ENCODE measurements at regions not wholly inside any gene's neighbourhood (a gene's known extent, or its start where the extent isn't known, plus 50 kb on each side); places are given as distances from the start of the nearest gene placed in this dataset.

DNA sequence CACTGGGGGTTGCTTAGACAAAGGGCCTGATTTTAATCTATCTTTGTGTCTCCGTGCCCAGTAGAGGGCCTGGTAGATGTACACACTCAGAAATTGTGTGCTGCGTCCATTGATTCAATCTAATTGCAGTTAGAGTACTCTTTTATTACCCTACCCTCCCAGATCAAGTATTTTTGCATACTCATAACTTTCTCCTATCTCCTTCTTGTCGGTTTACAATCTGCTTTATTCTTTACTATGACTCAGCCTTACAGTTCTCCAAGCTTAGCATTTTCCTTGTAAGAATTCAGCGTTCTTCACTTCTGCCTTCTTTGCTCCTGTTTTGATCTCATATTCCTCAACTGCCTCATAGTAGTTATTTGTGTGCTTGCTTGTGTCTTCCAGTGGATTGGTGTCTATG lies 124.5 kb upstream of the ARRDC4 start:
- no peak for DNase-seq (ENCODE audit: low read depth in 3 of 3, low spot score in 2 of 3)

DNA sequence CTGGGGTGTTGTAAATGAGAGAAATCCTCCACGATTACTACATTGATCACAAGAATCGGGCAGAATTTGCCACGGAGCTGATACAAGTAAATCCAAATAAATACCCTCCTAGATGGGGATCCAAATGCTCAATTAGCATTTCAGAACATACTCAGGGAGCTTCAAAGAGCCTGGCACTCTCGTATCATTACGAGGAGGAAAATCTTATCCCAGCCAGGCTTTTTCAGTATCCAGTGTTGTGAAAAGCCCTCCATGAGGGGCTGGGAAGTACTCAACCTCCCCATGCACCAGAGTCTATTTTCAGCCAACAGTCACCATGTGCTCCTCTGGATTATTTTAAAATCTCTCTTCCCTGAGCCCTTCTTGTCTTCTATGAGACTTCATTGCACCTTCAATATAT lies 122.6 kb upstream of the ARRDC4 start:
- no peak for DNase-seq (ENCODE audit: low read depth in 3 of 3, low spot score in 2 of 3)

DNA sequence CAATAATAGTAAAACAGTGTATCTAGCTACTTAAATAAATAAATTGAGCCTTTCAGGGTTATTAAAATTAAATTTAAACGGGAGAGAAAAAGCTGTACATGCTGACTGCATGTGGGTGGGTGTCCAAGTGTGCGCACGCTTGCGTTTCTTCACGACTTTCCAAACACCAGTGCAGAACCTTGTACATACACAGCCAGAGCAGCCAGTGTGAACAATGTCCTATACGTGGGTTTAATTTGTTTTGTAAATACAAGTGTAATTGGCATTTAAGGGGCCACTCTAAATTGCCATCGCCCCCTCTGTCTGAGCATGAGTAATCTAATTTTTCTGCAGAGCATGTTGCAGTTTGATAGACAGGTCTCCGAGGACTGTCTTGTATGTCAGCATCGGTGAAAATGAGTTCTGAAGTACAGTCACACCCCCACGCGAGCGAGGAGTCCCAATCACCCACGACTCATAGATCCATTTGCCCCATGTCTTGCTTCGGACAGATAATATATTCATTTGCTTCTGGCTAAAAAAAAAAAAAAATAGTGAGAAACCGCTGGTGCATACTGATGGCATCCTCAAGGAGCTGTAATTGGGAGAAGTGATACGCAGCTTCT lies 121.8 kb upstream of the ARRDC4 start:
- no peak for DNase-seq (ENCODE audit: low read depth in 3 of 3, low spot score in 2 of 3)

DNA sequence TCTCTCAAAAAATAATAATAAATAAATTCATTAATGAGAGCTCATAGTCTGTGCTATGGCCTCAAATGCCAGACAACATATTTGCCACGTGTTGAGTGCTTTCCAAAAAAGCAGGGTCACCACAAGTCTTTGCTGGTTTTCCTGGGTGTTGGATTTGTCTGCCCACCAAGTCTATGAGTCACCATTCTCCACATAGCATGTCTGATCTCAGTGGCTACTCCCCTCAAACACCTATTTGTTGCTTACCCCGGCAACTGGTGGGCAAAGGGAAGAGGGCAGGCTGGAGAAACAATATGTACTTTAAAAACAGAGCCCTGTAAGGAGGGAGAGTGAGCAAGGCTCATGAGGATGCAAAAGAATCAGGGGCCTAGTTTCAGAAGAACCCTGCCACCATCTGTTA lies 120.0 kb upstream of the ARRDC4 start:
- no peak for DNase-seq (ENCODE audit: low read depth in 3 of 3, low spot score in 2 of 3)

DNA sequence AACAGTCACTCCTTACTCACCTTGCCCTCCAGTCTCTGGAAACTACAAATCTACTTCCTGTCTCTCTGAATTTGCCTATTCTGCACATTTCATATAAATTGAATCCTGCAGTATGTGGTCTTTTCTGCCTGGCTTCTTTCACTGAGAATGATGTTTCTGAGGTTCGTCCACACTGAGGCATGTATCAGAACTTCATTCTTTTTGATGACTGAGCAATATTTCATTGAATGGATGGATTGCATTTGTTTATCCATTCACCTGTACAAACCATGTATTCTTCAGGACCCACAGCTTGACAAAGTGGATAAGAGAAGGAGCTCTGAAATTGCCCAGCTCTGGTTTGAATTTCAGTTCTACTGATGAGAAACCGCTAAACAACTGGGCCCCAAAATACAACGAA lies 118.9 kb upstream of the ARRDC4 start:
- DNase-seq (ENCODE audit: low read depth in 3 of 3, low spot score in 2 of 3), result no peak

DNA sequence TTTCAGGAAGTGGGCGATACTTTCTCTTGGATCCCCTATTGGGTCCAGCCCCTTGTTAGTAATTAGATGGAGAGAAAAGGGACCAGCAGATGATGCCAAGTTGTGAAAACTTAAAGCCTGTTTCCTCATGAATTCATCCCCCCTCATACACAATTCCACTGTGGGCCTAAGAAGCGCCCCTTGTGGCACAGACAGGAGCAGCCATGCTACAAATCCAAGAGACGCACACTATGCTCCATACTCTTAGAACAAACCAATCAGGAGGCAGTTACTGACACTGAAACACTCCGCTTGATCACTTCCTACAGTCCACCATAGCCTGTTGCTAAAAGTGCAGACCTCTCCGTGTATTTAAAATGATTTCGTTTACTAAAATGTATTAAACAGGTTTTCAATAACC lies 111.3 kb upstream of the ARRDC4 start:
- no peak for DNase-seq (ENCODE audit: low read depth in 3 of 3, low spot score in 2 of 3)

DNA sequence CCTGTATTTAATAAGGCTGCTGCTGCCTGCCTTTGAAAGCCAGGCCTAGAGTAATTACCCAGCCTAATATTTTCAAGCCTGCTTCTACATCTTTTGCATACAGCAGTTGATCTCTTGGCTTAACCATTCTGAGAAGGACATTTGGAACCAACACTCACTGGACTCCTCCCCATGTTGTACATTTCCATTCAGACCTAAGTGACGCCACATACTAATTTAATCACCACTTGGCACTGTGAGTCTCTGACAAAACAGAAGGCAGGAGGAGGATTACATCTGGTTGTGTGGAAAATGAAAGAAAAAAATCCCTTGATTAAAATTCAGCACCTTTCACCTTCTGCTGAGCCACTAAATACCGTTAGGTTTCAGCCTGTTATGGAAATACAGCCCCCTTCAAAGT lies 102.2 kb upstream of the ARRDC4 start:
- no peak for DNase-seq (ENCODE audit: low read depth in 3 of 3, low spot score in 2 of 3)

DNA sequence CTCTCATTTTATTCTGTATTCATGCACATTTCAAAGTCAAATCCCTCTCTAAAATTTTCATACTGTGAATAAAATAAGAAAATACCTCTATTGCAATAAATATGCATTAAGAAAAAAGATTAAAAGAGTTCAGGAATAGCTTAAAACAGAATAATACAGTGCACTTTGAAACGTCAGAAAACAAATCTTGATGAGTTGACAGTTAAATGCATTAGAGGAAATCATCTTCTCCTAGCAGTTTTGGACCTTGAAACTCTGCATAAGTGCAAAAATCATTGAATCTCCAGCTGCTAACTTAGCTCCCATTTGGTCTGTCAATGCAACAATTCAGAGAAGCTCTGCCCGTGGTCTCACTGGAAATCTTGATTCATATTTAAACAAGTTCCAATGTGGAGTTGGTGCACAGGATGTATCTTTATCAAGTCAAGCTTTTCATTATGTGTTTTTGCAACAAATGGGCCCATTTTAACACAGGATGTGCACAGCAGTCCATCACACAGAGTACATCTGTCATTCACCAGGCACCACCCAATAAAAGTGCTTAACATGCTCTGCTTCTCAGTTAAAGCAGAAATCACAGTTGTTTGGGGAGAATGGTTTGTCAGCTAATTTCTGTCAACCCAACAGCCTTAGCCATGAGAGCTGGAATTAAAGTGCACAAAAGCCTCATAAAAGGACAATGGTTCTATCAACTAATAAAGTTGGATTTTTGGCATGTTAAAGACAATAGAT lies 98.8 kb upstream of the ARRDC4 start:
- DNase-seq (ENCODE audit: low read depth in 3 of 3, low spot score in 2 of 3), result no peak

DNA sequence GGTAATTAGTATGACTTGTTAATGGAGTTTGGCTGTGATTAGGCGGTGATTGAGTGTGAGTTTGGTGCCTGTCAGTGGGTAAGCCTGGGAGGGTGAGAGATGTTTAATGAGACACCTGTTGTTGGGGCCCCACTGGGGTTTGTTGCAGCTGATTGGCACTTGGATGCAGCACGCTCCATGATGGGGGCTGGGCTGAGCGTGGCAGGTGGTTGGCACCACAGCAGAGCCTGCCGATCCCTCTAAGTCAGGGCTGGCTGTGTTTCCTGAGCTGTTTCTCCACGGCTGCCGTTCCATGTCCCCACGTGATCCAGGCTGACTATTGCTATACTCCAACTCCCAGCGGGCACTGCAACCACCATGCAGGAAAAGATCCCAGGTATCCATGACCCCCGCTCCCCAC lies 93.5 kb upstream of the ARRDC4 start:
- DNase-seq (ENCODE audit: low read depth in 3 of 3, low spot score in 2 of 3), result no peak

DNA sequence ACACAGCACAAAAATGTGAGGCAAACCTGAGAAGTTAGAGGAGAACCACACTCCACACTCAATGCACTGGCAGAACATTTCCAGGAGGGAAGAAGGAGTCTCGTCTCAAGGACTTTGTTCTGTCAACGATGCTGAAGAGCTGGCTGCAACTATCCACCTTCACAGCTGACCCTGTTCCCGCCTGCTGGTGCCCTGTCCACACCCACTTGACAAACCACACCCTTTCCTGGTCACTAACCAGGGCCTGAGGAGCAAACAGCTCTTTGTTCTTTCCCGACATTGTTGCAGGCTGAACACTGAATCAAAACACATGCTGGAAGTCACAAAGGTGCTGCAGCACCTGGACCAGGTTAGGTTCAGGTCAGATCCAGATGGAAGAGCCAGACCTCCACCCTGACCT lies 92.6 kb upstream of the ARRDC4 start:
- DNase-seq (ENCODE audit: low read depth in 3 of 3, low spot score in 2 of 3), result no peak

DNA sequence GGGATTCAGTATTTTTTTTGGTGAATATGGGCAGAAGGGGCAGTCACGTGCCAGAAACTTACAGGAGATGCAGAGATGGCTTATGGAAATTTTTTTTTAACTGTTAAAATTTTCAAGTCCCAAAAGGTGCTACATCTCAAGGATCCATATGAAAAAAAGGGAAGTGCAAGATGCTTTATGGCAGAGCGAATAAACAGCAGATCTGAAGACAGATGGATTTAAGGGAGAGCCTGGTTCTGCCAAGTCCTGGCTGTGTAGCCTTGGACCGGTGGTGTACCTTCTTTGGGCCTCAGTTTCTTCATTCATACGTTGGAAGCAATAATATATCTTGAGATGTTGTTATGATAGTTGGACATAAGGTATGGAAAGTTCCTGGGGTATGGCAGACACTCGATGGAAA lies 91.5 kb upstream of the ARRDC4 start:
- no peak for DNase-seq (ENCODE audit: low read depth in 3 of 3, low spot score in 2 of 3)

DNA sequence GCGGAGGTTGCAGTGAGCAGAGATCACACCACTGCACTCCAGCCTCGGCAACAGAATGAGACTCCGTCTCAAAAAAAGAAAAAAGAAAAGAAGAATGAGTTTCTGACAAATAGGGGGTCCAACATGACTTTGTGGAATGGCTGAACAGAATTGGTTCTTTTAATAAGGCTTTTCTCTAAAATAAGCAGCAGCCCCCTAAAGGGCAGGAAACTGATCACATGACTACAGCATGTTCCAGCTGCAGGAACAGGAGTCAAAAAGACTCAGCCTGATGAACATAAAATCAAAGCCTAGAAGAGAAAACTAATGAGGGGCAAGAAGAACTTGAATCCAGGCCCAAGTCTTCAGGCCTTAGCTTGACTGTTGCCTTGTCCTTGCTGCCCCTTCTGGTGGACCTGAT lies 89.7 kb upstream of the ARRDC4 start:
- DNase-seq (ENCODE audit: low read depth in 3 of 3, low spot score in 2 of 3), result no peak

DNA sequence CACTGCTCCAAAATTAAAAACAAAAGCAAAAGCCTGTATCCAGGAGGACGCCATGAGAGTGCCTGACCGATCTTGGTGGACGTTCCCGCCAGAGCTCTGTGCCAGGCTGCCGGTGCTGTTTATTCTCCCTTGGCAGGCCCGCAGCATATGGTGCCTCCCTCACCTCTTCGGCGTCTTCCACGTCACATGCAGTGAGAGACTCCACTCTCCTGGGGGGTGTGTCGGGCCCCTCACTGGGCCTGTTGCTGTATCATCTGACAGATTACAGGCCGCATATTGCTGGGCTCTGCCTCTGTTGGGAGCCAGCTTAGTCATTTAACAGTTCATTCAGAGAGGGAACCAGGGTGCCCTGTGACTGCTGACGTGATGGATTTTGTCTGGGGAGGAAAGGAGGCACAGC lies 86.4 kb upstream of the ARRDC4 start:
- no peak for DNase-seq (ENCODE audit: low read depth in 3 of 3, low spot score in 2 of 3)

DNA sequence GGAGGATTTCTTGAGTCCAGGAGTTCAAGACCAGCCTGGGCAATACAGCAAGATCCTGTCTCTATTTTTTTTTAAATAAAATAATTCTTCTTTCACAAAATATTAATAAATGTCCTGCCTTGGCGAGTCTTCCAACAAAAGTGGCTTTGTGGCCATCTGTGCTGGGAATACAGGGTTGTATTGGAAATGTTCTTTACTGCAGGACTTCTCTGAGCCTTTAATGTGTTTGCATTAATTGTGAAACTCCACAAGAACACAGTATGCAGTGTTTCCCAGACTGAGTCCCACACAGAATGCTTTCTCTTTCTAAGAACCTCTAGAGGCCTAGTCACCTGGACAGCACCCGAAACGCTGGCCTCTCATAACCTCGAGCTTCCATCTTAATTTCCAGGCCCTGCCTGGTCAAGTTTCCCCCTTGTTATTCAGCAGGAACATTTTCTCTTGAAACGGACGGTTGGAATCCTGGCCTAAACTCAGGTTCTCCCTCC lies 85.4 kb upstream of the ARRDC4 start:
- DNase-seq (ENCODE audit: low read depth in 3 of 3, low spot score in 2 of 3), result no peak

DNA sequence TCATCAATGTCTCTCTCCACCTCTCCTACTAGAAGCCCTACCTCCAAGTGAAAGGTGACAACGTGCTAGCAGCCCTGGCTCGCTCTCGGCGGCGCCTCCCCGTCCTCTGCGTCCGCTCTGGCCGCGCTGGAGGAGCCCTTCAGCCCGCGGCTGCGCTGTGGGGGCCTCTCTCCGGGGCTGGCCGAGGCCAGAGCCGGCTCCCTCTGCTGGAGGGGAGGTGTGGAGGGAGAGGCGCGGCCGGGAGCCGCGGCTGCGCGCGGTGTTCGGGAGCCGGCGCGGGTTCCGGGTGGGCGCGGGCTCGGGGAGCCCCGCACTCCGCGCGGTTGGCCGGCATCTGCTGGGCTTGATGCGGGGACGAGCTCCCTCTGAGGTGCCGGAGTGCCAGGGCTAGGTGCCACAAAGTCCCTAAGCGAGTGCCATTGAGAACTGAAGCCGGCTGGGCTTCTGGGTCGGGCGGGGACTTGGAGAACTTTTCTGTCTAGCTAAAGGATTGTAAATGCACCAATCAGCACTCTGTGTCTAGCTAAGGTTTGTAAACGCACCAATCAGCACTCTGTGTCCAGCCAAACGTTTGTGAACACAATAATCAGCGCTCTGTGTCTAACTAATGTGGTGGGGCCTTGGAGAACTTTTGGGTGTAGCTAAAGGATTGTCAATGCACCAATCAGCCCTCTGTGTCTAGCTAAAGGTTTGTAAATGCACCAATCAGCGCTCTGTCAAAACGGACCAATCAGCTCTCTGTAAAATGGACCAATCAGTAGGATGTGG lies 84.8 kb upstream of the ARRDC4 start:
- DNase-seq (ENCODE audit: low read depth in 3 of 3, low spot score in 2 of 3), result no peak

DNA sequence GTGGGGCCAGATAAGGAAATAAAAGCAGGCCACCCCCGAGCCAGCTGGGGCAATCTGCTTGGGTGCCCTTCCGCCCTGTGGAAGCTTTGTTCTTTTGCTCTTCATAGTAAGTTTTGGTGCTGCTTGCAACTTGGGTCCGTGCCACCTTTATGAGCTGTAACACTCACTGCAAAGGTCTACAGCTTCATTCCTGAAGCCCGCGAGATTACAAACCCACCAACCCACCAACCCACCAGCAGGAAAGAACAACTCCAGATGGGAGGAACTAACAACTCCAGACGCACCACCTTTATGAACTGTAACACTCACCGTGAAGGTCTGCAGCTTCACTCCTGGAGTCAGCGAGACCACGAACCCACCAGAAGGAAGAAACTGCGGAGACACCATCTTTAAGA lies 84.2 kb upstream of the ARRDC4 start:
- DNase-seq (ENCODE audit: low read depth in 3 of 3, low spot score in 2 of 3), result no peak

DNA sequence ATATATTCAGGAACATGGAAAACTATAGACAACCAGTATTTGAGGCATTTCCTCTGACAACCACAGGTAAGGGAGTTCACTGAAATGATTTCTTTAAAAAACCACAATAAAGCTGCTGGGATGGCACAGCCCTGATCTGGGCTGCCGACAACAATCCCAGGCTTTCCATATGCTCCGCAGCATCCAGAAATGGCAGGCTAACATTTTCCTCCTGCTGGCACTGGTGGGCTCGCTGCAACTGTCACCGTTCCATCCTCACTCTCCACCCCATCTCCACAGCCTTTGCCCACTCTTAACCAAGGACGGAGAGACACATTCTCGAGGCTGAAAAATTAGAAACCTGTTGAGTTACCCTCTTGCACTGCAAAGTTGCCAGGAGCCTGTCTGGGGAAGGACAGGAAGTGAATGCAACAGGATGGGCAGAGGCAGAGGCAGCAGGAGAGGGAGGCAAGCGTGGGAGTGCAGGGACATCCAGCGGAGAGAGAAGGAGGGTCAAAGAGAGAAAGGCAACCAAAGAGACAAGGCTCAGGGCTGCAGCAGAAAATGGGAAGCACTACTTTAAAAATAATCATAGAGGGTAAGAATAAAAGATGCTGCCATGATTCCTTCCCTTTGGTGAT lies 79.0 kb upstream of the ARRDC4 start:
- no peak for DNase-seq (ENCODE audit: low read depth in 3 of 3, low spot score in 2 of 3)

DNA sequence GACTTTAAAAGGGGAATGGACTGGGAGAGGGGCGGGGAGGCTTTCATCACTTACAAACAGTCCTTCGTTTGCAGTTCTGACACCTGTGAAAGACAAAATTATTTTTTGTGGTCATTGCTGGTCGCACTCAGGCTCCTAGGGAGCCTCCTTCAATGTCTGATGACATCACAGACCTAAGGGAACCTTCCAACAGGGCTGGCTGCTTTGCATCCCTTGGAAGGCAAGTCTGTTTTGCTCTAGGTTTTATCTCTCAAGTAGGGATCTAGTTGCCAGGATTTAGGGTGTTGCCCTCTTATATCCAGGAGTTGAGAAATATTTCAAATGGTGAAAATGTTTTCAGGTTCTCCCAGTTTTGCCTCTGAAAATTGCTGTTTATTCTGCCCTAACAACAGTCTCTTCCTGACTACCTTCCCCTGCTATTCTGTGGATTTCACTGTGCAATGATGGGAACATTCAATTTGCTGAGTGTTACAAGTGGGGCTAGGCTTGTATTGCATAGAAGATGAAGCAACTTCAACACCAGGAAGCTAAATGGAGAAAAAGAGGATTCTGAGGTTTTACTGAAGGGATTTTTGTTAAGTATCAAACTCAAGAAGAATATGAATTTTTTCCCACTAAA lies 75.9 kb upstream of the ARRDC4 start:
- DNase-seq (ENCODE audit: low read depth in 3 of 3, low spot score in 2 of 3), result no peak

DNA sequence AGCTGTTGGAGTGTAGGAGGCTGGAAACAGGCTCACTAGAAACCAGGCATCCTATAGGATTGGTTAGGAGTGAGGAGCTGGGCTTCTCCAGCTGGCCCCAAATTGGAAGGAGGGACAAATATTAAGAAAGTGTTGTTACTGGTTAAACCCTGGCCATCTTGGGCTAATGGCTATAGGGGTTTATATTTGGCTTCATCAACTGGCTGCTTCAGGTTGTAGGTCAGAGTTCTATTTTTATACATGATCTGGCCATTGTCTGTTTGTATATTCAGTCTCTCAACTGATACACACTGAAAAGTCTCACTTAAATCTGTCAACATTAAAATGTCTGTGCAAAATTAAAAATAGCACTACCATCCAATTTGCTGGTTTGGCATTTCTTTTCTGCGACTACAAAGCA lies 70.2 kb upstream of the ARRDC4 start:
- DNase-seq (ENCODE audit: low read depth in 3 of 3, low spot score in 2 of 3), result no peak

DNA sequence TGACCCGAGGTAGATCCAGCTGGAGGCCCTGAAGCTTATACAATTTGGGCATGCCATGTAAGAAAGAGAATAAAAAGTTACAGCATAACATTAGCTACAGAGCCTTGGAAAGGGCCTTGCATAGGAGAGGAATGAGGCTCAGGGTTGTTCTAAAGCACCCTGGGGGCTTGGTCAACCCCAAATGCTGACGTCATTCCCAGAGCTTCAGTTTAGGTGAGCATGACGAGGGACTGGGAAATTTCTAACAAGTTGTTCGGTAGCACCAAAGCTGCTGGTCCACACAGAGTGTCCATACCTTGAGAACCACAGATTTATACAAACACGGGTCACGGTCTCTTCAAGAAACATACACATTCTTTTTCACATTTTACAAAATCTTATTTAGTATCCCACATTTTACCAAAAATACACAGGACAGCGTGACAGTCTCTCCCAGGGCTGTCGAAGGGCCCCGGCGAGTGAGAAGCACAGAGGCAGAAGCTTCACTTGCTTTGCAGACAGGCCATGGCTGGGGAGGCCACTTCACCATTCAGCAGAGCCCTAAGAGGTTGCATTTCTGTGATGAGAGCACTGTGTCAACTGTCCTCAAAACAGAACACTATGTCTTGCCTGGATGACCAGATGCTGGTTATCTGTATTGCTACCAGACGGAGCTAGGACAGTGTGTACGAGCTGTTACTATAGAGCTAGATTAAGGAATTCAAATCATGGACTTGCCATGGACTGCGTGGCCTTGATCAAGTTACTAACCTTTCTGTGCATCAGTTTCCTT lies 68.2 kb upstream of the ARRDC4 start:
- no peak for DNase-seq (ENCODE audit: low read depth in 3 of 3, low spot score in 2 of 3)
